PC-3 (cell line): ENCODE measurements at regions not wholly inside any gene's neighbourhood (a gene's known extent, or its start where the extent isn't known, plus 50 kb on each side); places are given as distances from the start of the nearest gene placed in this dataset.

Source experiments
- EZH2 ChIP-seq: fragments of 300-600 bp; sonication (generic); IDR thresholded peaks from one replicate; pipeline ENCODE4 v1.6.1; 2017; ENCODE audit warnings: antibody characterized with exemption, mild to moderate bottlenecking, low read length; ENCODE audit not compliant: unreplicated experiment
- EZH2phosphoT487 ChIP-seq: fragments of 300-600 bp; sonication (generic); IDR thresholded peaks from 2 replicates; pipeline ENCODE4 v1.6.1; 2018; ENCODE audit warnings: mild to moderate bottlenecking, antibody characterized with exemption, low read length, borderline replicate concordance
- TF ChIP-seq, protein P1 (sequence below): fragments of 300-600 bp; sonication (generic); conservative IDR thresholded peaks from 2 replicates; pipeline ENCODE4 v1.5.1; 2017; ENCODE audit warnings: antibody characterized with exemption, low read depth, mild to moderate bottlenecking, low read length

DNA sequence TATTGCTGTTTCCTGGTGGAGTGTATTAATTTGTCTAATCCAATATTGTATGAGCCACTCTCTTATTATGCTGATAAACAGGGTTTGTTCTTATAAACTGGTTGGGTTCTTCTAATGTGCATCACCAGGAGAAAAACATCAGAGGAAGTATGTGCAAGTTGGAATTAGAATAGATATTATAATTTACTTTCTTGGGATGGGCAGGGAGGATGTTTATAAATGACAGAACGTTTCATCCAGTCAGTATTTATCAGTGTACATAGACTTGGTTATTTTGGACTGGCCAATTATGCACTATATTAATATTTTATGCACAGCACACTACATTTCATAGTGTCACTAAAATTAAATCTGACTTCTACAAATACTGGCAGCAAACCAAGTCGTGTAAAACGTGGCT lies 495.8 kb downstream of the PSAT1 start:
- TF ChIP-seq, protein P1, sequence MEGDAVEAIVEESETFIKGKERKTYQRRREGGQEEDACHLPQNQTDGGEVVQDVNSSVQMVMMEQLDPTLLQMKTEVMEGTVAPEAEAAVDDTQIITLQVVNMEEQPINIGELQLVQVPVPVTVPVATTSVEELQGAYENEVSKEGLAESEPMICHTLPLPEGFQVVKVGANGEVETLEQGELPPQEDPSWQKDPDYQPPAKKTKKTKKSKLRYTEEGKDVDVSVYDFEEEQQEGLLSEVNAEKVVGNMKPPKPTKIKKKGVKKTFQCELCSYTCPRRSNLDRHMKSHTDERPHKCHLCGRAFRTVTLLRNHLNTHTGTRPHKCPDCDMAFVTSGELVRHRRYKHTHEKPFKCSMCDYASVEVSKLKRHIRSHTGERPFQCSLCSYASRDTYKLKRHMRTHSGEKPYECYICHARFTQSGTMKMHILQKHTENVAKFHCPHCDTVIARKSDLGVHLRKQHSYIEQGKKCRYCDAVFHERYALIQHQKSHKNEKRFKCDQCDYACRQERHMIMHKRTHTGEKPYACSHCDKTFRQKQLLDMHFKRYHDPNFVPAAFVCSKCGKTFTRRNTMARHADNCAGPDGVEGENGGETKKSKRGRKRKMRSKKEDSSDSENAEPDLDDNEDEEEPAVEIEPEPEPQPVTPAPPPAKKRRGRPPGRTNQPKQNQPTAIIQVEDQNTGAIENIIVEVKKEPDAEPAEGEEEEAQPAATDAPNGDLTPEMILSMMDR = no peak
- TF ChIP-seq EZH2 (no peak), EZH2phosphoT487 (no peak)
